ENCODE measurements at regions not wholly inside any gene's neighbourhood (a gene's known extent, or its start where the extent isn't known, plus 50 kb on each side); places are given as distances from the start of the nearest gene placed in this dataset.

- BruUV-seq (replicated peaks): no TSS peak
- POLR2A ChIA-PET: no interaction called here
- no peak for FAIRE-seq
- no peak overlapping the region for H2AFZ ChIP-seq (ENCODE audit: low read depth, low read length)
- 54% methylated on average over 3 of the region's 4 CpGs for WGBS (ENCODE audit: insufficient coverage, low coverage, missing lambda C conversion rate)
- H3K9me1 ChIP-seq (ENCODE audit: control insufficient read depth, insufficient read depth, low read length): no peaks in the 10 kb centered on the region
- CTCF ChIA-PET (ENCODE audit: low intra/inter-chr PET ratio): no interaction called here
- no peaks in the 10 kb centered on the region for H3K9me3 ChIP-seq (replicated peaks; ENCODE audit: control insufficient read depth, insufficient read depth, low read depth, low read length)
- no peaks in the 10 kb centered on the region for H3K79me2 ChIP-seq (ENCODE audit: control insufficient read depth, insufficient read depth, low read length)
- no peak for DNase-seq (ENCODE audit: extremely low read depth in 1 of 4, low spot score in 3 of 4)
- ATAC-seq: no peak
- H3K36me3 ChIP-seq (ENCODE audit: control insufficient read depth, insufficient read depth, low read length): no peaks in the 10 kb centered on the region
- in situ Hi-C loops (cut with MboI): no loop called here
- no peaks in the 10 kb centered on the region for H3K27me3 ChIP-seq (ENCODE audit: control insufficient read depth in 2 of 2, insufficient read depth in 2 of 2, low read length in 2 of 2)
- intact Hi-C loops (cut with micrococcal nuclease): no loop called here
- H3K4me1 ChIP-seq (replicated peaks in 1 of 2; ENCODE audit: control insufficient read depth in 2 of 2, insufficient read depth in 2 of 2, low read length in 2 of 2): 0 out of 5 replicates have a peak, but pooled peaks cover 0 to 5% of the 10 kb centered on the region in 2 experiments
- no peak overlapping the region for H3K27ac ChIP-seq (ENCODE audit: extremely low read depth, low read depth, low read length)
- TF ChIP-seq C11orf30 (IDR thresholded peaks at IDR 0.05; ENCODE audit: low read depth): peak; percentile 45; the same call in 1 of the 2 replicates
- TF ChIP-seq YBX1 (IDR thresholded peaks at IDR 0.05): no peak
- TF ChIP-seq ZNF316 (IDR thresholded peaks at IDR 0.05): peak; percentile 35; the same call in 1 of the 2 replicates
- TF ChIP-seq RBM14 (IDR thresholded peaks at IDR 0.05; ENCODE audit: borderline replicate concordance, insufficient read depth, low read depth, low read length): no peak
- TF ChIP-seq U2AF2 (optimal IDR thresholded peaks at IDR 0.05; ENCODE audit: low read depth, low read length): no peak
- no peak for TF ChIP-seq XRCC3 (IDR thresholded peaks at IDR 0.05)
- TF ChIP-seq, protein P1, sequence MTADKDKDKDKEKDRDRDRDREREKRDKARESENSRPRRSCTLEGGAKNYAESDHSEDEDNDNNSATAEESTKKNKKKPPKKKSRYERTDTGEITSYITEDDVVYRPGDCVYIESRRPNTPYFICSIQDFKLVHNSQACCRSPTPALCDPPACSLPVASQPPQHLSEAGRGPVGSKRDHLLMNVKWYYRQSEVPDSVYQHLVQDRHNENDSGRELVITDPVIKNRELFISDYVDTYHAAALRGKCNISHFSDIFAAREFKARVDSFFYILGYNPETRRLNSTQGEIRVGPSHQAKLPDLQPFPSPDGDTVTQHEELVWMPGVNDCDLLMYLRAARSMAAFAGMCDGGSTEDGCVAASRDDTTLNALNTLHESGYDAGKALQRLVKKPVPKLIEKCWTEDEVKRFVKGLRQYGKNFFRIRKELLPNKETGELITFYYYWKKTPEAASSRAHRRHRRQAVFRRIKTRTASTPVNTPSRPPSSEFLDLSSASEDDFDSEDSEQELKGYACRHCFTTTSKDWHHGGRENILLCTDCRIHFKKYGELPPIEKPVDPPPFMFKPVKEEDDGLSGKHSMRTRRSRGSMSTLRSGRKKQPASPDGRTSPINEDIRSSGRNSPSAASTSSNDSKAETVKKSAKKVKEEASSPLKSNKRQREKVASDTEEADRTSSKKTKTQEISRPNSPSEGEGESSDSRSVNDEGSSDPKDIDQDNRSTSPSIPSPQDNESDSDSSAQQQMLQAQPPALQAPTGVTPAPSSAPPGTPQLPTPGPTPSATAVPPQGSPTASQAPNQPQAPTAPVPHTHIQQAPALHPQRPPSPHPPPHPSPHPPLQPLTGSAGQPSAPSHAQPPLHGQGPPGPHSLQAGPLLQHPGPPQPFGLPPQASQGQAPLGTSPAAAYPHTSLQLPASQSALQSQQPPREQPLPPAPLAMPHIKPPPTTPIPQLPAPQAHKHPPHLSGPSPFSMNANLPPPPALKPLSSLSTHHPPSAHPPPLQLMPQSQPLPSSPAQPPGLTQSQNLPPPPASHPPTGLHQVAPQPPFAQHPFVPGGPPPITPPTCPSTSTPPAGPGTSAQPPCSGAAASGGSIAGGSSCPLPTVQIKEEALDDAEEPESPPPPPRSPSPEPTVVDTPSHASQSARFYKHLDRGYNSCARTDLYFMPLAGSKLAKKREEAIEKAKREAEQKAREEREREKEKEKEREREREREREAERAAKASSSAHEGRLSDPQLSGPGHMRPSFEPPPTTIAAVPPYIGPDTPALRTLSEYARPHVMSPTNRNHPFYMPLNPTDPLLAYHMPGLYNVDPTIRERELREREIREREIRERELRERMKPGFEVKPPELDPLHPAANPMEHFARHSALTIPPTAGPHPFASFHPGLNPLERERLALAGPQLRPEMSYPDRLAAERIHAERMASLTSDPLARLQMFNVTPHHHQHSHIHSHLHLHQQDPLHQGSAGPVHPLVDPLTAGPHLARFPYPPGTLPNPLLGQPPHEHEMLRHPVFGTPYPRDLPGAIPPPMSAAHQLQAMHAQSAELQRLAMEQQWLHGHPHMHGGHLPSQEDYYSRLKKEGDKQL (CRISPR knock-in tag; IDR thresholded peaks at IDR 0.05; ENCODE audit: borderline replicate concordance): no peak
- TF ChIP-seq, protein P2, sequence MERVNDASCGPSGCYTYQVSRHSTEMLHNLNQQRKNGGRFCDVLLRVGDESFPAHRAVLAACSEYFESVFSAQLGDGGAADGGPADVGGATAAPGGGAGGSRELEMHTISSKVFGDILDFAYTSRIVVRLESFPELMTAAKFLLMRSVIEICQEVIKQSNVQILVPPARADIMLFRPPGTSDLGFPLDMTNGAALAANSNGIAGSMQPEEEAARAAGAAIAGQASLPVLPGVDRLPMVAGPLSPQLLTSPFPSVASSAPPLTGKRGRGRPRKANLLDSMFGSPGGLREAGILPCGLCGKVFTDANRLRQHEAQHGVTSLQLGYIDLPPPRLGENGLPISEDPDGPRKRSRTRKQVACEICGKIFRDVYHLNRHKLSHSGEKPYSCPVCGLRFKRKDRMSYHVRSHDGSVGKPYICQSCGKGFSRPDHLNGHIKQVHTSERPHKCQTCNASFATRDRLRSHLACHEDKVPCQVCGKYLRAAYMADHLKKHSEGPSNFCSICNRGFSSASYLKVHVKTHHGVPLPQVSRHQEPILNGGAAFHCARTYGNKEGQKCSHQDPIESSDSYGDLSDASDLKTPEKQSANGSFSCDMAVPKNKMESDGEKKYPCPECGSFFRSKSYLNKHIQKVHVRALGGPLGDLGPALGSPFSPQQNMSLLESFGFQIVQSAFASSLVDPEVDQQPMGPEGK (CRISPR knock-in tag; IDR thresholded peaks at IDR 0.05; ENCODE audit: borderline replicate concordance): no peak
- peak; percentile 35; the same call in 1 of the 2 replicates for TF ChIP-seq MAFK (IDR thresholded peaks at IDR 0.05; ENCODE audit: low read length)
- no peak overlapping the region for H3K4me2 ChIP-seq (ENCODE audit: insufficient read depth, low read length)
- H3K9ac ChIP-seq (ENCODE audit: insufficient read depth in 1 of 2, low read depth in 2 of 2, low read length in 2 of 2): no peak overlapping the region
- H3K4me3 ChIP-seq: no peak overlapping the region
- no peaks in the 10 kb centered on the region for H4K20me1 ChIP-seq (replicated peaks; ENCODE audit: control insufficient read depth, insufficient read depth, low read length)
These were observed 262.6 kb downstream of the MREG start for GRCh38 chr2:215750763-215751162.
